ENCODE measurements at regions not wholly inside any gene's neighbourhood (a gene's known extent, or its start where the extent isn't known, plus 50 kb on each side); places are given as distances from the start of the nearest gene placed in this dataset.

DNA sequence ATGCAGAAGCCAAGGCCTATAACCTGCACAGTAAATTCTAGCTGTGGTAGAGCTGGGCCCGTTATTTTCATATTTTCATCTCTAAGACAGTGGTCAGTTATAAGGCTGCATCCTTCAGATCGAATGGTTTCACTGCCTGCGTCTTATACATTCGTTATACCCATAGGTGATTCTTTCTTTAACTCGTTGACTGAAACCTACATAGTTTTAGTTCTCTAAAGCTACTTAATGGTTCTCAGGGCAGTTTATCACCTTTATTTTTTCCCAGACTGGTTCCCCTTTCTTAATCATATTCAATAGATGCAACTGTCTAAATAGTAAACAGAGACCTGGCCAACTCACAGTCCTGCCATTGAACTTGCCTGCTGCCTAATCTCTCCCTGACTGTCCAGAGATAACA is 615.3 kb upstream of the SLITRK1 start:
- DNase-seq, result no peak

DNA sequence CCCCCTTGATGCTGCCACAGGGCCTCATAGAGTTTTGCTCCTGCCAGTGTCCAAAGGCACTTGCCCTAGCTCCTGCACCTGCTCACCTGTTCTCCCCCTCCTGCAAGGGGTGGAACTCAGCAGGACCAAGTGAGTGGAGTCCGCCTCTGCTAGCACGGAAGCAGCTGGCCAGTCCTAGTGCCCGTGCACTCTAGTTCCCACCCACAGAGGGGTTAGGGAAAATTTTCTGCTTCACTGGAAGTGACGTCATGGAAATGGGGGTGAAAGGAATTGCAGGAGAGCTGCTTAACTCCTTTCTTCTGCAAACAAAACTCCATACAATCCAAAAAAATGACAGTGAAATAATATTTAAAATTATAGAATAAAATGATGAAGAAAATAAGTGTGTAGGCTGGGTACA is 609.7 kb upstream of the SLITRK1 start:
- DNase-seq, result no peak

DNA sequence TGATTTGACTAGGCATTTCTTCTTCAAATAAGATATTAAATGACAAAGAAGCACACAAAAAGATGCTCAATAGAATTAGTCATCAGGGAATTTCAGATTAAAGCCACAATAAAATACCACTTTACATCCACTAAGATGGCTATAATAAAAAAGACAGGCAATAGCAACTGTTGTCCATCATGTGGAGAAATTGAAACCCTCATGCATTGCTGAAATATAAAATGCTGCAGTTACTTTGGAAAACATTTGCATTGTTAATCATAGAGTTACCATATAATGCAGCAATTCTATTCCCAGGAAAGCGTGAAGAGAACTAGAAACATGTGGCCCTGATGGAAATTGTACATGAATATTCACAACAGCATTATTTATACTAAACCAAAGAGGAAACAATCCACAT is 605.5 kb upstream of the SLITRK1 start:
- DNase-seq, result no peak

DNA sequence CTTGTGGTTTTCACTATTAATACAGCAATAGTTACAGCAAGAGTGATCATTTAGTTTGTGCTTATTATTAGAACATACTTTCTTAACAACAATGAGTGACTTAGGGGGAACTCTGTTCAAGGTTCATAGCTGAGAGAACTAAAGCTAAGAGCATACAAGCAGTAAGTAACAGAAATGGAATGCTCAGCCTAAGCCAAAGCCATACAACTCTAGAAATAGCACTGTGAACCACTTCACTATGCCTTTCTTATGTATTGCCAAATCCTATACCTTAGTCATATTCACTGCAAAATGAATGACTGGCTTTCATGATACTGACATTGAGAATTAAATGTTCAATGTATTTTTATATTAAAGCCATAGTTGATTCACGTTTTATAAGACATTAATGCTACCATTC is 599.7 kb upstream of the SLITRK1 start:
- DNase-seq, result no peak

DNA sequence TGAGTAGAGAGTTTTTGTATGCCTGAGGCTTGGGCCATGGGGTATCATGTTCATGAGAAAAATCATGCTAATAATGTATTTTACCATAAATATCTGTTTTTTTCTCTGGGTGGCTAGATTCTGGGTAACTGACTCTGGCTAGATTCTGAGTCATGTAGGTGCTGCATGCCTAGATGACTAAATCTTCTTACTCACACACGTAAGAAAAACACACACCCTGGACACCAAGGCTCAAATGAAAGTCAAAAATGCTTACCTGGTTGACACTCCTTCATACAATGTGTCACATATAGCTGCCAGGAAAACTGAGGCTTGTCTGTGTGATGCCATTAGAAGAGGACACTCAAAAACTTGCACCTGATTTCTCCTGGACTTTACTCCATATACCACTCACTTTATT is 597.4 kb upstream of the SLITRK1 start:
- no peak for DNase-seq

DNA sequence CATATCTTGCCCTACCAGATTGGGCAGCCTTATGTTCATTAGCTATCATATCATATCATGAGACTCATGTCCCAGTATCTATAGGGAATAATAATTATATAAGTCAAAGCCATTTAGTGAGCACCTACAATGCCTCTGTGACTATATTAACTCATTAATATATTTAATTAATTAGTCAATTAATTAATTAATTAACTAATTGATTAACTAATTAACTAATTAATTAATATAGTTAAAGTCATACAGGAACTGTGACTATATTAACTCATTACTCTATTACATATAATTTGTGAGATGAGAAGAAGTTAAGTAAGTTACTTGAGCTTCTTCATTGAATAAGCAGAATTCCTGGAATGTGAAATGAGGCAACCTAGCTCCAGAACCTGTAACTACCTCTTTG is 588.3 kb upstream of the SLITRK1 start:
- no peak for DNase-seq

DNA sequence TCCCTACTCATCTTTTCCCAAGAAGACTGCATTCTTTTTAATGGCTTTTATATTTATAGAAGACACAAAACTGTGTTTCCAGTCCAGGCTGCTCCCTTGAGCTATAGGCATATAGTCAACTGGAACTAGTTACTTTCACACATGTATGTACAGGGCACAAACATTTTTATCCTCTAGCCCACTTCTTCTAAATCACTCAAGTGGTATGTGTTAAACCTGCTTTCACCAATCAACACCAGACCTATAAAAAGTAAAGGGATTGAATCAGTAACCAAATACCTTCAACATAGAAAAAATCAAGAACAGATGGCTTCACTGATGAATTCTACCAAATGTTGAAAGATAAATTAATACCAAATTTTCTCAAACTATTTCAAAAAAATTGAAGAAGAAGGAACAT is 584.2 kb upstream of the SLITRK1 start:
- DNase-seq, result no peak

DNA sequence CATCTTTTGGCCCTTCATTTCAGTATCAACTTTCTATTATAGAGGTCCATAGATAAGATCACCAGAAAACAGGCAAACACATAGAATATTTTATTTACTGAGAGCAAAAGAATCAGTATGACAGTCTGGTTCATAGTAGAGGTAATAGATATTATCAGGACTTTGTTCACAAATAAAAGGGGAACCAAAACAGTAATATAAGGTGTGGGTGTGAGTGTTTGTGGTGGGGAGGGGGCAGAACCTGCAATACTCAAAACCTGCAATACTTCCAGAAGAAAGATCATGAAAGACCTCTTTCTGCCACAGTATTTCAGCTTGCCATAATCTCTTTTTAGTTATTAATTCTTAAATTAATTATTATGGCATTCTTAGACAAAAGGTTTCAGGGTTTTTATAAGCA is 578.7 kb upstream of the SLITRK1 start:
- DNase-seq, result no peak

DNA sequence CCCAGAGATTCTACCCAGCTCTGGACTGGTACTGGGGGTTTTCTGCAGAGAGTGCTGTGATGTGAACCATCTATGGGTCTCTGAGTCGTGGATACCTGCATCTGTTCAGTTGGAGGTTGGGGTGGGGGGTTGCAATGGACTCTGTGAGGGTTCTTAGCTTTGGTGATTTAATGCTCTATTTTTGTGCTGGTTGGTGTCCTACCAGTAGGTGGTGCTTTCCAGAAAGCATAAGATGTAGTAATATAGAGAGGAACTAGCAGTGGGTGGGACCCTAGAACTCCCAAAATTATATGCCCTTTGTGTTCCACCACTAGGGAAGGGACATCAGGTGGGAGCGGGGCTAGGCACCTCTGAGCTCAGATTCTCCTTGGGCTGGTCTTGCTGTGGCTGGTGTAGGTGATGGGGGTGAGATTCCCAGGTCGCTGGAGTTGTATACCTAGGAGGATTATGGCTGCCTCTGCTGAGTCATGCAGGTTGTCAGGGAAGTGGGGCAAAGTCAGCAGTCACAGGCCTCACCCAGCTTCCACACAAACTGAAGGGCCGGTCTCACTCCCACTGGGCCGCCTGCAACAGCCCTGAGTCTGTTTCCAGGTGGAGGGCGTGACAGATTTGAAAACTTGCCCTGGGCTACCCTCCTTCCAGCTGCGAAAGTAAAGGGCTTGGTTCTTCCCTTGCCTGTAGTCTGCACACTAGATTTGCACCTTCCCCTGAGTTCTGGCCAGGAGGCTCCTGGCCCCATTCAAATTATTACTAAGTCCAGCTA is 573.0 kb upstream of the SLITRK1 start:
- no peak for DNase-seq

DNA sequence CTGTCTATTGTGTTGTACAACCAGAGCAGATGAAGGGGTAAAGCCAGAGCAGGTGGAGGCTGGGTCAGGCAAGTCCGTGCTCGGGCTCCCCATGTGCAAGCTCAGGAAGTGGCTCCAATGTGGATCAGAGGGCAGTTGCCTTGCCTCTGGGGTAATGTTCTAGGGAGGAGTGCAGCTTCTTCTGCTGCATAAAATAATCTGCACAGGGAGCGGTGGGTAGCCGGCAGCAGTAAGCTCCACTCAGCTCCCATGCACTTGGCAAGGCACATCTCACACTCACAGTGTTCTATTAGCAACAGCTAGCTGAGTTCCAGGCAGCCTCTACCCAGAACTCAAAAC is 565.3 kb upstream of the SLITRK1 start:
- DNase-seq, result no peak

DNA sequence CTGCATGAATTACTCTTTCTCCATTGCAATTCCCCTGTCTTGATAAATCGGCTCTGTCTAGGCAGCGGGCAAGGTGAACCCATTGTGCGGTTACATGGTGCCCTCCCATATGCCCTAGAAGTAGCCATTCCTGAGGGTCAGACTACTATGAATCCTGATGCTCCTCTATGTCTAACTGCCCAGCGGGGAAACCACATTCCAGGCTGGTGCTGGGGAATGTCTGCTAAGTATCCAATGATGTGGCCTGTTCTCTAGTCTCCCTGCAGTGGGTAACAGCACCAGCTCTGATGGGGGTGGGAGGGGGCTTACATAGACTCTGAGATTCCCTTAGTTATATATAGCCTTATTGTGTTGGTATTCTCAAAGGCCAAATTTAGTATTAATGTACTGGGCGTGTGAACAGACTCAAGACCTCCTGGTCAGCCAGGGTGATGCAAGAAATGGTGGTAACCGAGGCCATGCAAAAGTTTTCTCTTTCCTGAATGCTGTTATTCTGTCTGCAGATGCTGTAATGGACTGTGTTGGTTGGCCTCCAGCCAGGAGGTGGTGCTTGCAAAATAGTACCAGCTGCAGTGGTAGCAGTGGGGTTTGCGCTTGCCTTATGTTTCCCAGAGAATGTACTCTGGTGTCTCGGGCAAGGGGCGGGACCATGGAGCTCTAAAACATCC is 564.8 kb upstream of the SLITRK1 start:
- no peak for DNase-seq

DNA sequence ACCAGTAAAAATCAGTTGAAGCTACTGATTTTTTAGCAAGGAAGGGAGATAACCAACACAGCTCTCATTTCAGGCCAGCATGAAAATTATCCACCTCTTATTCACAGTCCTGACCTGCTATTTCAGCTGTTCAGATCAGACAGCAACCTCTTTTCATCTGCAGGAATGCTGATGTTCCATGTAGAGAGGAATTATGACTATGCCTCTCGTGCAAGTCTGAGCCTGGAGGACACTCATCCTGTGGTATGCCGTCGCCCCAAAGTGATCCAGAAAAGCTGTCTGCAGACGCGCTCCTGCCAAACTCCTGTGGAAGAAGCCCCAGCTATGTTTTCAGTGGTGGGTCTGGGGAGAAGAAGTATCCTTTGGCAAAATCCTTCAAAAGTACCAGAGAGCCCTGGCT is 563.5 kb upstream of the SLITRK1 start:
- DNase-seq, result no peak

DNA sequence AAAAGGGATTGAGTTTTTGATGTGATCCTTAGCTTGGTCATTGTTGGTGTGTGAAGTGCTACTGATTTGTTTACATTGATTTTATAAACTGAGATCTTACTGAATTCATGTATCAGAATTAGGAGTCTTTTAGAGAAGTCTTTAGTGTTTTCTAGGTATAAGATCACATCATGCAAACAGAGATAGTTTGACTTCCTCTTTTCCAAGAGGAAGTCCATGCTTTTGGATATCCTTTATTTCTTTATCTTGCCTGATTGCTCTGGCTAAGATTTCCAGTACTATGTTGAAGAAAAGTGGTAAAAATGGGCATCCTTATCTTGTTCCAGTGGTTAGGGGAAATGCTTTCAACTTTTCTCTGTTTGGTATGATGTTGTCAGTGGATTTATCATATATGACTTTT is 561.2 kb upstream of the SLITRK1 start:
- DNase-seq, result no peak

DNA sequence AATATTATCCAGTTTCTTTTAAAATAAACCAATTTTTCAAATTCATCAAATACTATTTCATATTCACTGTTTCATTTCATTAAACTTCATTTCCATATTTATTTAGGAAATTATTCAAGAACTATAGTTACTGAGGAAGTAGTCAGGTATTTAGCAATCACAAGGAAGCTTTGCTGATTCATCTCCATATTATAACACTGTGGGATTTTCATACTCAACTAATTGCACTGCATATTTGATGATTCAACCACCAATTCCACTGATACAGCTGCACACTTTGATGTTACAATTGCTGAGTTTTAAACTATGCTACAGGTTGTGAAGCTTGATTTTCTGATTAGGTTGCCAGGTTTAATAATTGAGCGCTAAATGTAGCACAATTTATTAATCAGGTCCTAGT is 556.8 kb upstream of the SLITRK1 start:
- no peak for DNase-seq

DNA sequence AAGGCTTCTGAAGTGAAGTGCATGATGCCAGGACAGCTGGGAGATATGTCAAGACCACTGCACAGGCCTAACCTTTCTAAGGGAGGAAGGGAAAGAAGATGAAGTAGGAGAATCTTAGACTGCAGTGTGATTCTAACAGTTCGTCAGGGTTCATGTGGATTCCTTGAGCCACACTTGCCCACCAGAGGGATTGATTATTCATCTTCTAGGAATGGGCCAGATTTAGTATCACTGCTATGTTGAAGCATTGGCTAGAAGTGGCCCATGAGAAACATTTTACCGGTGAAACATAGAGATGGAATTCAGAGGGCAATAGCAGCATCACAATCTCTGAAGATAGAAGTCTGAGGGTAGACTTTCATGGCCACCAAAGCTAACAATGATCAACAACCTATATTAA is 550.8 kb upstream of the SLITRK1 start:
- no peak for DNase-seq

DNA sequence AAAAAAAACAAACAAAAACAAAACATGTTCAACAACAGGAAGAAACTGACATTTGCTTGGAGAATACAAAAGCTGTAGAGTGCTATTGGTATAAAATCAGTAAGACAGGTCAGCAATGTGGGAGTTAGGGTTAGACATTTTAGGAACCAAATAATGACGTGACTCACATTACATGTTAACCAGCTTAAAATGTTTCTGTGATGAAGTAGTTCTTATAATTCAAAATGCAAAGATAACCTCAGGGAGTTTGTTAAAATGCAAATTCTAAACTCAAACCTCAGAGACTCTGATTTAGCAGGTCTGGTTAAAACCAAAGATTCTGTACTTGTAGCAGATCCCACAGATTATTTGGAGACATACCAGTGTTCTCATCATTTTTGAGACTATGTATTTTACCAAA is 549.4 kb upstream of the SLITRK1 start:
- DNase-seq, result no peak

DNA sequence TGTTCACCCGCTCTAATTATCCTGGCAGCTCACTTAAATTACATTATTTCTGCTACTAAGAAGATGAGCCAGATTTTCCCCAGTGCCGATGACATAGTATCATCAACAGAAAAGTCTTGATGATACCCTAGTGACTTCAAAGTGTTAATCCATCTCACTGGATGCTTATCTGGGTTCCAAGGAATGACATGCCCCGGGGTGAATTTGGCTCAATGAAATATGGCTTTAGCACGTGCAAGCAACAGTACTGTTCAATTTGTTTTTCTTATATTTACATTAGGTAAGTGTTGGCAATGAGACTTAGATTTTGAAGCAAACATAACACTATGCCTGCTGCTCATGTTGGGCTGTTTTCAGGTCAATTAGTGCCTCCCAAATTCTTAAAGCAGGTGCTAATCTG is 548.2 kb upstream of the SLITRK1 start:
- no peak for DNase-seq

DNA sequence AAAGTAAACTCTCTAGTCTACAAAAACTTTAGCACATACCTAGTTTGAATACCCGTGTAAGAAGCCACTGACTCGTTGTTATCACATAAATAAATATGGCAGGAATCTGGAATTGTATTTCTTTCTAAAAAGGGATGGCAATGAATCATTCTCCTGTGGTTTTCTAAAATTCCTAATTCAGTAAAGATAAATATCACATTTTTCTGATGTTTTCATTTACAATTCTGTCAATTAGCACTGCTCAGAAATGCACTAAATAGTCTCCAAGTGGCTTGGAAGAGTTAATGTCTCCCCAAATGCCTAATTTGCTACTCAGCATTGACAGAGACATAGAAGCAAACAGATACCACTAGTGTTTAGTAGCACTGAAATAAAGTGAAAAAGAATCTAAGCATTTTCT is 547.7 kb upstream of the SLITRK1 start:
- DNase-seq, result no peak

DNA sequence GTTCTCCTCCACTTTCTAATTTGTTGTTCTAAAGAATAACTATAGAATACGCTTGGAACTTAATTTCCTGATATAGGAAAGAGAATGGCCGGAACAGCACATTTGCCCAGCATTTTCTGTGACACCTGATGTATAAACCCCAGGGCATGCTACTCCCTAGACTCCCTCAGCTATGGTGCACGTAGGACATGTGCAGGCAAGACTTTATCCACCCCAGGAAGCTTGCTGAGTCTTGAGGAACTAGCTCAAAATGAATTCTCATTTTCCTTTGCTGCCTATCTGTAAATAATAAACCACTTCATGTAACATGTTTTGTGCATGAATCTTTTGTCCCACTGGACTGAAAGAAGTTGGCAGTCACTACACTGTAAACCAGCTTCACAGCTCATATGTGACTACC is 535.8 kb upstream of the SLITRK1 start:
- DNase-seq, result no peak

DNA sequence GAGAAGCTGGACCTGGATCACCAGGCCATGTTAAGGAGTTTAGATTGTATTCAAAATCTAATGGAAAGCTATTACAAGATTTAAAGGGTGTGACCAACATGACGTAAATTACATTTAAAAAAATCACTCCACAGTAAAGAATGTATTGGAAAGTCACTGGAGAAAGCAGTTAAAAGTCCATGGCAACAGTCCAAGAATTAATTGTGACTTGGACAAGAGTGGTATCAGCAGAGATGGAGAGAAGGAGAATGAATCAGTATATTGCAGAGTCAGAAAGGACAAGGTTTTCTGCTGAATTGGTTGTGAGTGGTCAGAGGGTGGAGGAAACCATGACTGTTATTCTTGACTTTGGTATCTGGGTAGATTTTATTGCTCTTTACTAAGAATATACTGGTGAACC is 535.1 kb upstream of the SLITRK1 start:
- DNase-seq, result no peak

DNA sequence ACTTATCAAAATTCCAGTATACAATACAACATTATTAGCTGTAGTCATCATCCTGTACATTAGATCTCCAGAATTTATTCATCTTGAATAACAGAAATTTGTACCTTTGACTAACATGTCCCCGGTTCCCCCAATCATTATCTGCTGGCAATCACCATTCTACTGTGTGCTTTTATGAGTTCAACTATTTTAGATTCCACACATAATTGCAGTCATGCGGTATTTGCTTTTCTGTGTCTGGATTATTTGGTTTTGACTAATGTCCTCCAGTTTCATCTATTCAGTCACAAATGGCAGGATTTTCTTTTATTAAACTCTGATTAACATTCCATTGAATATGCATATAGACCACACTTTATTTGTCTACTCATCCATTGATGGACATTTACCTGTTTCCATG is 530.7 kb upstream of the SLITRK1 start:
- DNase-seq, result no peak

DNA sequence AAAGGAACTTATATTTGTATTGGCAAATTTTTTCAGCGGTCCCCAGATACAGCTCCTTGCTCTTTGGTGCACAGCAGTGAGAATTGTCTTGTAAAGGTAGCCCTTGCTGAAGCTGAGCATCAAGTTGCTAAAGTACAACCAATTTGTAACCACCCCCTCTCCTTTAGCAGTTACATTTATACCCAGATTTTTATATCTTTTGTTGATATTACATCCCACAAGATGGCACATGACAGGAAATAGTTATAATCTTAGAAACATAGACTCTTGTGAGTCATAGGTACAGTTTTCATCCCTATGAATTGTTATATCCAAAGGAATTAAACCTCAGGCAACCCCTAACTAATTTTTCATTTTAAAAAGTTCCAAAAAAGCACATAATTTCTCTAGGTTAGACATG is 523.0 kb upstream of the SLITRK1 start:
- DNase-seq, result no peak

DNA sequence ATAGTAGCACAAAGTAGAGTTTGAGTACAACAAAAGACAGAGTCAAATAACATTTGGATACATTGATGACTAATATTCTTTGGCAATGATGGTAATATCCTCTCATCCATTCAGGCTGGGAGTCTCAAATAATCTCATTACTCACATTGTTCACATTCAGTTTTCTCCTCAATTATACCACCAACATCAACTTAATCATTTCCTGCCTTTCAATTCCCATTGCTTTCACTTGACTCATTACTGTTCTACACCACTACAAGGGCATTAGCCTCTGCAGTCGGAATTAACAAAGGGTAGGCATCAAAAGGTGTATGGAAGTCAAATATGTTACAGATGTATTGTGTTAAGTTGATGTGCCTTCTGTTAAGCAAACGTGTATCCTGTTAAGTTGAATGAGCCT is 518.4 kb upstream of the SLITRK1 start:
- DNase-seq, result no peak

DNA sequence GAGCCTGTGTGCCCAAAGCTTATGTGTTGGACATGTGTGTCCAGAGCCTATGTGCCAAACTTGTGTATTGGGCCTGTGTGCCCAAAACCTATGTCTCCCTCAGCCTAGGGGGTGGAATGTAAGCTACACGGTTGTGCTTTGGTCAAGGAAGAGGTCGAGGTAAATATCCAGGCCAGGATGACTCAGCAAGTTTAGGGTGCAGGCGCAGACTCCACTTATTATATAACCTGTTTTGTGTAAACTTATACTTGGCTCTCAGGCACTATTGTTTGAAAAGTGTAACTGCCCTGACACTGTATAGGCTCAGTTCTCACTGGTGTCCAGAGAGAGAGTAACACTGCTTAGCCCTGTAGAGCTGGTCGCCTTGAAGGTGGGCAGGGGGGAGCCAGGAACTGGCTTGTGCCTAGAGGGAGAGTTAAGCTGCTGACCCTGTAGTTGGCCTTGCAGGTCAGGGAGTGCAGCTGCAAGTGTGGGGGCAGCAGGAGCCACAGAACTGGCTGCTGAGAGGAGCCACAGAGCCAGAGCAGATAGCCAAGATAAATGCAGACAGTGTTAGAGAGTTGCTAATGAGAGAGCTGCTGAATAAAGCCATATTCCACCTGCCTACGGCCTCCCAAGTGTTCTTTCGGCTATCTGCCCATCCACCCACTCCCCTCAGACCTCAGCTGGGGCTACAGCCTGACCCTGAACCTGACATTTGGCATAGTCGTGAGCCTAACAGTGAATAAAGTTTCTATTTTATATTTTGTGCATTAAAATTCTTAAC is 517.2 kb upstream of the SLITRK1 start:
- DNase-seq, result no peak
